ENCODE measurements at regions not wholly inside any gene's neighbourhood (a gene's known extent, or its start where the extent isn't known, plus 50 kb on each side); places are given as distances from the start of the nearest gene placed in this dataset.

GRCh38 chr18:67380867-67381266, 135.7 kb downstream of the DSEL start:
- H3K4me1 ChIP-seq (ENCODE audit: control insufficient read depth in 1 of 2, insufficient read depth in 1 of 2, low read depth in 1 of 2, low read length in 1 of 2): no peaks in the 10 kb centered on the region
- H3K27ac ChIP-seq: no peak overlapping the region
- no peaks in the 10 kb centered on the region for H3K27me3 ChIP-seq
- H3K4me3 ChIP-seq (ENCODE audit: low read depth in 1 of 2, low read length in 1 of 2): no peak overlapping the region
- no peak for TF ChIP-seq CTCF (IDR thresholded peaks at IDR 0.05)
- H3K36me3 ChIP-seq: no peaks in the 10 kb centered on the region
- H3K9me3 ChIP-seq: no peaks in the 10 kb centered on the region

GRCh38 chr18:67379981-67380380, 136.5 kb downstream of the DSEL start:
- H3K9me3 ChIP-seq: no peaks in the 10 kb centered on the region
- H3K4me3 ChIP-seq (ENCODE audit: low read depth in 1 of 2, low read length in 1 of 2): no peak overlapping the region
- no peak overlapping the region for H3K27ac ChIP-seq
- no peak for TF ChIP-seq CTCF (IDR thresholded peaks at IDR 0.05)
- H3K27me3 ChIP-seq: no peaks in the 10 kb centered on the region
- no peaks in the 10 kb centered on the region for H3K36me3 ChIP-seq
- H3K4me1 ChIP-seq (ENCODE audit: control insufficient read depth in 1 of 2, insufficient read depth in 1 of 2, low read depth in 1 of 2, low read length in 1 of 2): no peaks in the 10 kb centered on the region

GRCh38 chr18:67376372-67376771, 140.1 kb downstream of the DSEL start:
- no peaks in the 10 kb centered on the region for H3K9me3 ChIP-seq
- no peak for TF ChIP-seq CTCF (IDR thresholded peaks at IDR 0.05)
- no peaks in the 10 kb centered on the region for H3K4me1 ChIP-seq (ENCODE audit: control insufficient read depth in 1 of 2, insufficient read depth in 1 of 2, low read depth in 1 of 2, low read length in 1 of 2)
- no peaks in the 10 kb centered on the region for H3K36me3 ChIP-seq
- H3K27me3 ChIP-seq: no peaks in the 10 kb centered on the region
- H3K27ac ChIP-seq: no peak overlapping the region
- no peak overlapping the region for H3K4me3 ChIP-seq (ENCODE audit: low read depth in 1 of 2, low read length in 1 of 2)

GRCh38 chr18:67373636-67374035, 142.9 kb downstream of the DSEL start:
- Histone ChIP-seq H3K4me1 (ENCODE audit: control insufficient read depth in 1 of 2, insufficient read depth in 1 of 2, low read depth in 1 of 2, low read length in 1 of 2) (no peaks in the 10 kb centered on the region), H3K36me3 (no peaks in the 10 kb centered on the region), H3K4me3 (ENCODE audit: low read depth in 1 of 2, low read length in 1 of 2) (no peak overlapping the region), H3K27me3 (no peaks in the 10 kb centered on the region), H3K27ac (no peak overlapping the region), H3K9me3 (no peaks in the 10 kb centered on the region)
- TF ChIP-seq CTCF (IDR thresholded peaks at IDR 0.05): no peak

GRCh38 chr18:67367540-67367939, 149.0 kb downstream of the DSEL start:
- no peak for TF ChIP-seq CTCF (IDR thresholded peaks at IDR 0.05)
- no peaks in the 10 kb centered on the region for H3K36me3 ChIP-seq
- H3K4me3 ChIP-seq (ENCODE audit: low read depth in 1 of 2, low read length in 1 of 2): no peak overlapping the region
- H3K4me1 ChIP-seq (ENCODE audit: control insufficient read depth in 1 of 2, insufficient read depth in 1 of 2, low read depth in 1 of 2, low read length in 1 of 2): no peaks in the 10 kb centered on the region
- H3K27me3 ChIP-seq: no peaks in the 10 kb centered on the region
- no peaks in the 10 kb centered on the region for H3K9me3 ChIP-seq
- H3K27ac ChIP-seq: no peak overlapping the region

DNA sequence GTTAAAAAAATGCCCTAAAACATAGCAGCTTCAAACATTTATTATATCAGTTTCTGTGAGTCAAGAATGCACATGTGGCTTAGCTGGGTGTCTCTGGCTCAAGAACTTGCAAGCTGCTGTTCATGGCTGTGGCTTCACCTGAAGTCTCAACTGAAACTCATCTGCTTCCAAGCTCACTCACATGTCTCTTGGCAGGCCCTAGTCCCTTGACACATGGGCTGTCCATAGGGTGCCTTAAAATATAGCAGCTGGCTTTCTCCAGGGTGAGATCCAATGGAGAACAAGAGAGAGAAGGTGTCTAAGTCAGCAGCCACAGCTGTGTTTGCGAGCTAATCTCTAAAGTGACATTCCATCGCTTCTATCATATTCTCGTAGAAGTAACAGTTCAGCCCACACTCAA, 152.8 kb downstream of the DSEL start:
- TF ChIP-seq CTCF (IDR thresholded peaks at IDR 0.05): no peak
- no peaks in the 10 kb centered on the region for H3K27me3 ChIP-seq

More for the DNA sequence above, 152.8 kb downstream of the DSEL start:
- H3K4me3 ChIP-seq (ENCODE audit: low read depth in 1 of 2, low read length in 1 of 2): no peak overlapping the region
- H3K4me1 ChIP-seq (ENCODE audit: control insufficient read depth in 1 of 2, insufficient read depth in 1 of 2, low read depth in 1 of 2, low read length in 1 of 2): no peaks in the 10 kb centered on the region
- H3K36me3 ChIP-seq: no peaks in the 10 kb centered on the region
- H3K27ac ChIP-seq: no peak overlapping the region
- H3K9me3 ChIP-seq: no peaks in the 10 kb centered on the region

Measured in neutrophil (primary cell).